ENCODE measurements at regions not wholly inside any gene's neighbourhood (a gene's known extent, or its start where the extent isn't known, plus 50 kb on each side); places are given as distances from the start of the nearest gene placed in this dataset.
A peak's percentile ranks its signal among the peaks of the same experiment; 100 is the strongest.

DNA sequence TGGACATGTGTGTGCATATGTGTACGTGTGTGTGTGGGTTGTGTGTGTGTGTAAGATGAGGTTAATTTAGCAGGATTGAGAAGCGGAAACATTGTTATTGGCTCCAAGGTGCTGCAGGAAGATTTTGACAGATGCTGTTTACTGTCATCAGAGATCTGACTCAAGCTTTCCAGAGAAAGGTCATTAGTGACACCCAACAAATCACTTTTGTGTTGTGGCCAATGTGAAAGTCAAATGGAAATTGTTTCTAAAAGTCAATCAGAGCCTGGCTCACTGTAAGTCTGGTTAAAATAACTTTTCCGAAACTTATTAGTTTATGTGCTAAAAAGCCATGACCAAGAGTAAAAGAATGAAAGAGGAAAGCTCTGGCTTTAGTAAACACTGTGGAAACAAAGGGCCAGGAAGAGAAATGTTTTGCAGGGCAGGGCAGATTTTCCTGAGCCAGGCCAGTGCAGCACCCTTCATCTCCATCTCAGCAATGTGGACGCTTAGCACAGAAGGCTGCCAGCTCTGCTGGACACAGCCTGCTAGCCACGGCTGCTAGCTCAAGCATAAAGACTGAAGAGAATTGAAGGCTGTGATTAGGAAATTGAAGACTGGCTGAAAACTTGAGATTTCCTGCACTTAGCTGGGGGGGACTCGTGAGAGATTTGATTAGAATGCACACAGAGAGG lies 235.8 kb downstream of the NEDD1 start:
- Histone ChIP-seq H3K4me1 (no peaks in the 10 kb centered on the region), H3K27me3 (no peaks in the 10 kb centered on the region), H3K27ac (no peak overlapping the region), H3K9me3 (no peaks in the 10 kb centered on the region), H3K36me3 (no peaks in the 10 kb centered on the region), H3K4me3 (no peak overlapping the region)
- 36 to 37% methylated on average over 5 to 6 of the region's 6 CpGs for WGBS, 2 donors
- intact Hi-C loops (cut with DNase I) = no loop called here
- TF ChIP-seq, protein P1, sequence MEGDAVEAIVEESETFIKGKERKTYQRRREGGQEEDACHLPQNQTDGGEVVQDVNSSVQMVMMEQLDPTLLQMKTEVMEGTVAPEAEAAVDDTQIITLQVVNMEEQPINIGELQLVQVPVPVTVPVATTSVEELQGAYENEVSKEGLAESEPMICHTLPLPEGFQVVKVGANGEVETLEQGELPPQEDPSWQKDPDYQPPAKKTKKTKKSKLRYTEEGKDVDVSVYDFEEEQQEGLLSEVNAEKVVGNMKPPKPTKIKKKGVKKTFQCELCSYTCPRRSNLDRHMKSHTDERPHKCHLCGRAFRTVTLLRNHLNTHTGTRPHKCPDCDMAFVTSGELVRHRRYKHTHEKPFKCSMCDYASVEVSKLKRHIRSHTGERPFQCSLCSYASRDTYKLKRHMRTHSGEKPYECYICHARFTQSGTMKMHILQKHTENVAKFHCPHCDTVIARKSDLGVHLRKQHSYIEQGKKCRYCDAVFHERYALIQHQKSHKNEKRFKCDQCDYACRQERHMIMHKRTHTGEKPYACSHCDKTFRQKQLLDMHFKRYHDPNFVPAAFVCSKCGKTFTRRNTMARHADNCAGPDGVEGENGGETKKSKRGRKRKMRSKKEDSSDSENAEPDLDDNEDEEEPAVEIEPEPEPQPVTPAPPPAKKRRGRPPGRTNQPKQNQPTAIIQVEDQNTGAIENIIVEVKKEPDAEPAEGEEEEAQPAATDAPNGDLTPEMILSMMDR (IDR thresholded peaks at IDR 0.05) = no peak
- no peak for DNase-seq

GRCh38 chr12:97148941-97149559 lies 242.0 kb downstream of the NEDD1 start:
- TF ChIP-seq POLR2A (IDR thresholded peaks at IDR 0.05) = no peak
- TF ChIP-seq, protein P1 (IDR thresholded peaks at IDR 0.05) = peak in 5 of 6 experiments; percentile 37 to 63 (median 52)
- H3K27me3 ChIP-seq = no peaks in the 10 kb centered on the region
- H3K4me3 ChIP-seq = no peak overlapping the region
- no peaks in the 10 kb centered on the region for H3K36me3 ChIP-seq
- no peak for DNase-seq
- WGBS, 2 donors = 59 to 61% methylated on average over 9 of the region's 9 CpGs
- H3K9me3 ChIP-seq = no peaks in the 10 kb centered on the region
- intact Hi-C loops (cut with DNase I) = no loop called here
- H3K27ac ChIP-seq = no peak overlapping the region
- no peaks in the 10 kb centered on the region for H3K4me1 ChIP-seq

GRCh38 chr12:97151481-97151880 lies 244.4 kb downstream of the NEDD1 start:
- no peak overlapping the region for H3K4me3 ChIP-seq
- intact Hi-C loops (cut with DNase I) = no loop called here
- no peaks in the 10 kb centered on the region for H3K9me3 ChIP-seq
- DNase-seq = no peak
- no peak overlapping the region for H3K27ac ChIP-seq
- TF ChIP-seq POLR2A (IDR thresholded peaks at IDR 0.05) = no peak
- TF ChIP-seq, protein P1 (IDR thresholded peaks at IDR 0.05) = no peak
- 0 to 33% methylated on average over 1 of the region's 1 CpG for WGBS, 2 donors
- no peaks in the 10 kb centered on the region for H3K27me3 ChIP-seq
- no peaks in the 10 kb centered on the region for H3K4me1 ChIP-seq
- no peaks in the 10 kb centered on the region for H3K36me3 ChIP-seq

- H3K9me3 ChIP-seq = no peaks in the 10 kb centered on the region
- intact Hi-C loops (cut with DNase I) = no loop called here
- DNase-seq = no peak
- no peaks in the 10 kb centered on the region for H3K4me1 ChIP-seq
- TF ChIP-seq POLR2A (IDR thresholded peaks at IDR 0.05) = no peak
- TF ChIP-seq, protein P1 (IDR thresholded peaks at IDR 0.05) = no peak
- no peaks in the 10 kb centered on the region for H3K36me3 ChIP-seq
- H3K4me3 ChIP-seq = no peak overlapping the region
- H3K27me3 ChIP-seq = no peaks in the 10 kb centered on the region
- WGBS, 2 donors = 54 to 71% methylated on average over 5 of the region's 5 CpGs
- no peak overlapping the region for H3K27ac ChIP-seq
Measured at GRCh38 chr12:97159377-97159776, 252.3 kb downstream of the NEDD1 start.

DNA sequence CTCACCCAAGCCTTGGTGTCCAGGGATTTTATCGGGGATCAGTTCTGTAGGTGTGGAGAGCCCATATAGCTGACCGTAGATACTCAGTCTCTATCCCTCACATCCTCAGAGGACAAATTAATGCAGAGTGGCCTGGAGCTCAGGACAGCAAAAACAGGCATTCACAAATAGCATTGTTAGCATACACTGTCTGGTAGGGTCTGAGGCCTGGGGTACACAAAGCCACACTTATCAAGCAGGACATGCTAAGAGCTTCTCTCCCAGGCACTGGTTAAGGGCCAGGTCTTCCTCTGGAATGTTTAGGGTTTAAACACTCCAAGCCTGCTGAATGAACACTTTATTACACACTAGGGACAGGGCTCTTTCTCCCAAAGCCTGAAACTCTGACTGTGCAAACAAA lies 253.2 kb downstream of the NEDD1 start:
- Histone ChIP-seq H3K36me3 (no peaks in the 10 kb centered on the region), H3K27ac (no peak overlapping the region), H3K4me1 (no peaks in the 10 kb centered on the region), H3K4me3 (no peak overlapping the region), H3K27me3 (no peaks in the 10 kb centered on the region), H3K9me3 (no peaks in the 10 kb centered on the region)
- TF ChIP-seq, protein P1 (IDR thresholded peaks at IDR 0.05) = no peak
- TF ChIP-seq POLR2A (IDR thresholded peaks at IDR 0.05) = no peak
- no peak for DNase-seq
- 79 to 88% methylated on average over 2 of the region's 2 CpGs for WGBS, 2 donors
- intact Hi-C loops (cut with DNase I) = no loop called here

All from esophagus squamous epithelium (tissue), 5 donors.